GM18868 (cell line): ENCODE measurements at regions not wholly inside any gene's neighbourhood (a gene's known extent, or its start where the extent isn't known, plus 50 kb on each side); places are given as distances from the start of the nearest gene placed in this dataset.
"Not testable (repeated sequence)": the region's sequence is repeated elsewhere in the genome, so short reads cannot be mapped to it uniquely, and the experiment has no call there.

Experiments used
- ATAC-seq: cut with Tn5 transposase; IDR thresholded peaks from one replicate; pipeline ENCODE4 v1.9.1; 2021; ENCODE audit warnings: mild to moderate bottlenecking, moderate library complexity; ENCODE audit not compliant: unreplicated experiment

GRCh38 chr4:55251342-55251741, 94.7 kb upstream of the SRD5A3 start:
- ATAC-seq = no peak

GRCh38 chr4:55251896-55252295, 94.1 kb upstream of the SRD5A3 start:
- no peak for ATAC-seq

GRCh38 chr4:55253948-55254593, 92.0 kb upstream of the SRD5A3 start:
- no peak for ATAC-seq

GRCh38 chr4:55255179-55255578, 90.9 kb upstream of the SRD5A3 start:
- ATAC-seq = no peak

GRCh38 chr4:55256787-55257186, 89.3 kb upstream of the SRD5A3 start:
- no peak for ATAC-seq

GRCh38 chr4:55258152-55258865, 87.7 kb upstream of the SRD5A3 start:
- ATAC-seq = no peak

- no peak for ATAC-seq
Observed at GRCh38 chr4:55259294-55259693, 86.7 kb upstream of the SRD5A3 start.

GRCh38 chr4:55269470-55269869, 76.6 kb upstream of the SRD5A3 start:
- no peak for ATAC-seq

GRCh38 chr4:55269995-55270394, 76.0 kb upstream of the SRD5A3 start:
- no peak for ATAC-seq

- no peak for ATAC-seq
Observed at GRCh38 chr4:55270481-55270880, 75.6 kb upstream of the SRD5A3 start.

- no peak for ATAC-seq
Observed at GRCh38 chr4:55272102-55272501, 73.9 kb upstream of the SRD5A3 start.

GRCh38 chr4:55272589-55272988, 73.5 kb upstream of the SRD5A3 start:
- no peak for ATAC-seq

GRCh38 chr4:55277011-55277410, 69.0 kb upstream of the SRD5A3 start:
- ATAC-seq = no peak

- ATAC-seq = no peak
Observed at GRCh38 chr4:55278316-55278715, 67.7 kb upstream of the SRD5A3 start.

- not testable (repeated sequence) for ATAC-seq
Observed at GRCh38 chr4:55280474-55280873, 65.6 kb upstream of the SRD5A3 start.

GRCh38 chr4:55281118-55281683, 64.8 kb upstream of the SRD5A3 start:
- ATAC-seq = not testable (repeated sequence)

GRCh38 chr4:55284331-55284730, 61.7 kb upstream of the SRD5A3 start:
- ATAC-seq = no peak

- ATAC-seq = no peak
Observed at GRCh38 chr4:55291227-55291640, 54.8 kb upstream of the SRD5A3 start.

GRCh38 chr4:55296096-55296495, 49.9 kb upstream of the SRD5A3 start:
- no peak for ATAC-seq
